GM19372 (cell line): ENCODE measurements at regions not wholly inside any gene's neighbourhood (a gene's known extent, or its start where the extent isn't known, plus 50 kb on each side); places are given as distances from the start of the nearest gene placed in this dataset.

ENCODE experiments used
- ATAC-seq: cut with Tn5 transposase; IDR thresholded peaks from one replicate; pipeline ENCODE4 v1.9.1; 2021; ENCODE audit warnings: mild to moderate bottlenecking, low read depth, moderate library complexity; ENCODE audit not compliant: unreplicated experiment

DNA sequence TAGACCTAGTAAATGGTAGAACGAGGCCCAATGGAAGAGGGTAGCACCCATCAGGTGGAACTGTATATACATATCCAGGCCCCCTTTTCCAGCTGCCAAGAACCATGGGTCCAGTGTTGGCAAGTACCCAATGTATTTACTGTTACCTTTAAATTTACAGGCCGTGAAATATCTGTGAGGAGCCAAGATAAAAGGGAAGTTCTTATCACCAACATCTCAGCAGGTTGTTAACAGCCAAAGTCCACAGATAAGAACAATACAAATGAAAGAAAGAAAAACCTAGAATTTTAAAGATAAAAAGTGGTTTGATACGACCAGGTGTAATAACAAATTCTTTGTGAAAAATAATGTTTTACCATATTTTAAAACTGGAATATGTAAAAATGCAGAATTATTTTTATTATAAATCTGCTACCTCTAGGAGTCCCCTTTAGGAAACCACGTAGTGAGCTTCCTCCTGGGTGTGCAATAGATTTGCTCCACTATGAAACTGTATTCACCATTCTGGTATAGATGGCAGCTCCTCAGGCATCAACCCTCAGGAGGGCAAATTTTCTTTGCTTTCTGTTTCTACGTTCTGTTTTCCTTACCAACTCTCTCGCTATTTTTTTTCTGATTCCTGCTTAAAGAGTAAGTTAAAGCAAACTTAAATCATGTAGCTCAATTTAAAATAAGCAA is 292.2 kb upstream of the SLC10A2 start:
- ATAC-seq = no peak

DNA sequence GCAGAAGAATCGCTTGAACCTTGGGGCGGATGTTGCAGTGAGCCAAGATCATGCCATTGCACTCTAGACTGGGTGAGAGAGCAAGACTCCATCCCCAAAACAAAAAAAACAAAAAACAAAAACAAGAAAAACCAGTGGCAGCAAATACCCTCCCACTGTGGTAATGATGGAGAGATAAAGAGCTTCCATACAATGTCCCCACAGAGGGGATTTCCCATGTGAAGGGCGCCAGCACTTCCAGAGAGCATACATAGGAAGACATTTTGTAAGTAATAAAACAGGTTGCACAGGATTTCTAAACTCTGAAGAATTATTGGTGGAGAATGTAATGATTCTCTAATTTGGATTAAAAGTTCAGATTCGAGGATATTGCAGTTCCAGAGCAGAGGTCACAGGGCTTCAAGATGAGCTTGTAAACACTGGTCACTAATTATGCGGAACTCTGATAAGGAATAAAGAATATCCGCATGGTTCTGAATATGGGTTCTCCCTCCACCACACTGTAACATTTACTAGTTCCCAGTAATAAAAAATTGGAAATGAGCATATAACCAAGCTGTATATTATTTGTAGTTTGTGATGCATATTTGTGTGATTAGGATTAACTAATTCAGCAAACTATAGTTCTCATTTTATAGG is 290.1 kb upstream of the SLC10A2 start:
- ATAC-seq = no peak

DNA sequence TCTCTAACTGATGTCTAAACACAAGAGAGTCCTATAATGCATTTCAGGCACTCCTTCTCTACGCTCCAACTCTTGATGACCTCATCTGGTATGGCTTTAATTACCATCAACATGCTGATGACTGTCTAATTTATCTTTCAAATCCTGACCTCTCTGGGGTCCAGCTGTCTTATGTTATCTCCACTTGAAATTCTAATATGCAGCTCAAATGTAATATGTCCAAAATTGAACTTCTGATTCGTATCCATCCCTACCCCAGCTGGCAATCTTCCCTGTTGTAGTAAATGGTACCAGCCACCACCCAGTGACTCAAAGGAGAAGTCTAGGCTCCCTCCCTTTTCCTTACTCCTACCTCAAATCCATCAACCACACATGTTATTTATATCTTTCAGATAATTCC is 288.0 kb upstream of the SLC10A2 start:
- ATAC-seq = no peak

DNA sequence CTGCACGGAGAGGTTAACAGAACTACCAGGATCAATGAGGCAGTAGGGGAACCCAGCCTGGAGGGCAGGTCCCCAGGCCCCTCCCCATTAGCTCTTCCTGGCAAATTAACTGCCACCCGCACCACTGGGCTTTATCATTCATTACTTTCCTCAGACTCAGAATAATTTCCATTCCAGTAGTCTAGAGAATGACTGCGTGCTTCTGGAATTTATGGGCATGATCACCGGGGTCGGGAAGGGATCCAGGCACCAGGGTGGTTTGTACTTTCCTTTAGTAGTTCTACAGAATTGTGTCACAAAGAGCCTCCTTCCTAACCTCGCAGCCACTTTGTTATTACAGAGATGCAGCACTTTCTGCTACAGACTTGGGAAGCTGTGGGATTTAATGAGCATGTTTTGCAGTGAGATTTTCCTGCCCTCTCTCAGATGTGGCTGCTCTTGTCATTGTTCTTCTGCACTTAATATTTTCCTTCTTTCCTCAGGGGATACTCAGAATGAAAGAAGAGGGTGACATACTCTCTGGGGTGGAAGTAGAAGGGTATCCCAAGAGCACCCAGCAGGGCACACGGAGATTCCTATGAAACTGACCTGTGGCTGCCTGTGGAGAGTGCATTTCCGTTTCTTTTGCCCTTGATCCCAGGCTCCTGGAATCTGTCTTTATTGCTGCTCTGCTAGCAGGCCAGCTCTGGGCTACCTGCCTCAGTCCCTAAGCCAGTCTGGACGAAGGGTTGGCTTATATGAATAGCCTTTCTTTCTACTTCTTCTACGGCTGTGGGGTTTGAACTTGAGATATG is 285.0 kb upstream of the SLC10A2 start:
- no peak for ATAC-seq

DNA sequence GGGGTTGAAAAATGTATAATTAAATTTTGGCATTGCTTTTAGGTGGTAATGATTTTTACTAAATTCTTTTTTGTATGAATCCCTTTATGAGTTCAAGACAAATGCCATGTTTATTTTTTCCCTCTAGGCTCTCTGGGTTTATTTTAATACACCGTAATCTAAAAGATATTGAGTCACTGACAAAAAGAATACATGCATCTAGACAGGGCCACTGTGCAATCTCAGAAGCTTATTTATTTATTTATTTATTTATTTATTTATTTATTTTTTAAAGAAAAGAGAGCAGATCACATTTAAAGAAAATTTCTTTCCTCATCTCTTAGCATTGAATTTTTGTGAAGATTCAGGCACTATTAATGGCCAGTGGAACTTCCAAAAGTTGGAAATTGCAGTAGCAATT is 283.9 kb upstream of the SLC10A2 start:
- ATAC-seq = no peak

DNA sequence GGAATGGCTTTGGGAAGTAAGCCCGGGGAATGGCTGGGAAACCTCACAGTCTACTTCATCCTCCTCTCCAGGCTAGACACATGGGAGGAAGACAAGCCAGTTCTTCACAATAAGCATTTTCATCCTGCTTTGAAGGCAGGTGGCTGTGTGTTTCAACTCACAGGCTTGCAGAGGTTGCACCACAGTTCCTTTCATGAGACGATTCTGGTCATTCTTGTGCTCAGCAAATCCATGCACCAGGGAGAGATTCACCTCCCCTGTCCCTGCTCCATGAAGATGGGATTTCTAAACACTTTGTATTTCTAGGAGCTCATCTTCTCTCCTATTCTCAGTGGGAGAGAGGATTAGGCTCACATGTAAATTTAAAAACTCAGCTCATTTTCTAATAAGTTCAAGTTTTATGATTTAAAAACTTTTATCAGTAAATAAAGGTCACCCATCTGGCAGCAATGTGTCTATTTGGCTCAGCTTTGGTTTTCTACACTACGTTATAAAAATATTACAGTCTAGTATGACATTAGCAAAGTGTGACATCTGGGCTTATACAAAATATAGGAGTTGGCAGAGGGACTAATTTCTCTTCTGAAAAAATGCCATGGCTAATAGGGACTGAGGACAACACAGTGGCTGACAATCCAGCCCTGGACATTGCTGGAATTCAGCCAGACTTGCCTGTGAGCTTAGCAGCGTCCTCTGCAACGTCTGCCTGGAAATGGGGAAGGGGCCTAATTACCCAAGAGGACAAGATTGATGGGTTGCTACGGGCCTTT is 283.2 kb upstream of the SLC10A2 start:
- no peak for ATAC-seq

DNA sequence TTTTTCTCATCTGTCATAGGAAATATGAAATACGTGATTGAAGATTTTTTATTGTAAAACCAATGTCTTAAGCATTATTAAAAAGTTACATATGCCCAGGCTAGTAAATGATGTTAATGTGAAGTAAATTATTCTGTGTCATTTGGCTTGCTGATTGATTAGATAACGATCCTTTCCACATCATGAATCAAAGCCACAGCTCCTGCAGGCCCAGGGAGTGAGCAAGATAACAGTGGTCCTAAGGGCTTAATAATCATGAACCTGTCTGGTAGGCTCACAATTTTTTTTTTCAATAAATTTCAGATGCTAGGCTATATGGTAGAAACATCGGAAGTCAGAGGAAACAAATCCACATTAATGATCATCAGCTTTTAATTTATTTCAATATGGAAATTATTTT is 269.0 kb upstream of the SLC10A2 start:
- ATAC-seq = no peak

DNA sequence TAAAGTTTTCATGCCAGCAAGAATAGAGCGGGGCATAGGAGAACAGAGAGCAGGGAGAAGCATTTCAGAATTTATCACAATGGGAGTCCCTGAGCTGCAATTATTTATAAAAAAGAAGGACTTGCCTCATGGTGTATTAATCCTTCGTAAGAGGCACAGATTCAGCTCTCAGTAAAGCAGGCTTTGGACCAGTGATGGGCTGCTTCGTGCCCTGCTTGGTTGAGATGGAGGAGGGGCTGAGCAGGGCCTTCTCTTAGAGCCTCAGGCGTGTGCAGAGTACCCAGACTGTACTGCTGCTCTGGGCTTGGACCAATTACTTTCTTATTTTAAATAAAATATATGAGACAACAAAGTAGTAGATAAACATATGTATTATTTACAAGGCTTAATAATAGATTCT is 265.7 kb upstream of the SLC10A2 start:
- ATAC-seq = no peak

DNA sequence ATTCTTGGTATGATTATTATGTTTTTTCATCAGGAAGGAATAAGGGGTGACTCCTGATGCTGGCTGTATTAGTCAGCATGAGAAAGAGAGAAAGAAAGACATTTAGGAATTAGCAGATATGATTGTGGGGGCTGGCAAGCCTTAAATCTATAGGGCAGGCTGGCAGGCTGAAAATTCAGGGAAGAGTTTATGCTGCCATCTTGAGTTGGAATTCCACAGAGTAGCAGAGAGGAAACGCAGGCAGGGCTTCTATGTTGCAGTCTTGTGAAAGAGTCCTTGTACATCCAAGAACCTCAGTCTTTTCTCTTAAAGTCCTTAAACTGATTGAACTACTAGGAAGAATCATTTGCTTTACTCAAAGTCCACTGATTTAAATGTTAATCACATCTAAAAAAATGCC is 262.7 kb upstream of the SLC10A2 start:
- ATAC-seq = no peak

DNA sequence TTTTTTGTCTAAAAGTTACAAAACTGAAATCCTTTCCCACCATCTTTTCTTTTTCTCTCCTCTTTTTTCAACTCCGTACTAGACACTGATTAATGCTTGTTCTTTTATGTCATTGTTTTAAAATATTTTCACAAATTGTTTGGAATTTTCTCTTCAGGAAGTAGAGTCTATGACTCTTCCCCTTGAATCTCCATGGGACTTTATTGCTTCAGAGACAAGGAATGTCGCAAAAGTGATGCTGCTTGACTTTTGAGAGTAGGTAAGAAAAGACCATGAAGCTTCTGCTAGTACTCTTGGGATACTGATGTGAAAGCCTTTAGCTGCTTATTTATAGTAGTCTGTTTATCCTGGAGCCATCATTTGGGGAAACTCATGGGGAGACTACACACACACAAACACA is 260.1 kb upstream of the SLC10A2 start:
- ATAC-seq = no peak

DNA sequence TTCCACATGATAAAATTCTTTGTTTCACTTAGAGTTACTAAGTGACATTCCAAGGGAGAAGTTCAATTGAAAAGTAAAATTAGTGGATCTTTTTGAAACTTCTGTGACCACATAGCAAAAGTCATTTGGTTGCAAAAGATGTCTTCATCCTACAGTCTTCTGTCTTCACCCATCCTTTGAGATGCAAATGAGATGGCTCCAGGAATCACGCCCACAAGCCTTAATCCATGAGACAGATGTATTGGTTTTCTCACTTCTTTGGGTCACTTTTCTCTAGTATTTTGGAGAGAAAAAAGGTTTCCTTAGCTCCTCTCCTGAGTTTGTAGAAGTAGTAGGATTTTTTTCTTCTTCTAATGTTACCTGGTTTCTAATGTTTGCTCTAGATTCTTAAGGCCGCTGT is 259.5 kb upstream of the SLC10A2 start:
- ATAC-seq = no peak

DNA sequence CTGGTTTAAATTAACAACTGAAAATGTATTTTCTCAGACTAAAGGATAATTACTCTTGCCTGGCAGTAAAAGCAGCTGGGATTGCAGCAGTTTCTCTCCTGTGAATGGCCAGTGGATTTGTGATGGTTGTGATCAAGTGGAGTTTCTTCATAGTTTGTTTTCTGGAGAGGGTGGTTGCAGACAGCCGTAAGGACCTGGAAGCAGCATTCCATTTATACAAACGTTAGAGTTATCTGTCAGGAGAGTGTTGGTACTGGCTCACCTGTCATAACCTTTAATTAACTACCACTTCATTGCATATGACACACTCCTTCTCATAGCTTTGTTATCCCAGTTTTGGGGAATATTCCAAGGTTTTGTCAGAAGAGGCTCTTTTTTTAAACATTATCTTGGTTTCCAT is 258.4 kb upstream of the SLC10A2 start:
- ATAC-seq = no peak

DNA sequence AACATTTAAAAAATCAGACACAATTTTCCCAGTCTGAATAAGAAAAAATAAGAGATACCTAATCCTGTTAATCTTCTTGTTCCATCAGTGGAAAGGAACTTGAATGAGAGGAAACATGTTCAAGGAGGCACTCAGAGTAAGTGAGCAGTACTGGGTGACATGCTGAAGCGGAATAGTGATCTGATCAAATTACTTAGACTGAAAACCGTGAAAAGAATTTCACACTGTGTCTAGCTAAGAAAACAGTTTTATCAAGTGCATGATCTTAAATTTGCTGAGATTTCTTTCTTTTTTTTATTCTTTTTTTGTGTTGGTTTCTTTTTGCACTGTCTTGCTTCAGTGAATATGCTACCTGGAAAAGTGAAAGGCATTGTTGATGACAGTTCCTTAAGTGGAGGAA is 249.5 kb upstream of the SLC10A2 start:
- ATAC-seq = no peak

DNA sequence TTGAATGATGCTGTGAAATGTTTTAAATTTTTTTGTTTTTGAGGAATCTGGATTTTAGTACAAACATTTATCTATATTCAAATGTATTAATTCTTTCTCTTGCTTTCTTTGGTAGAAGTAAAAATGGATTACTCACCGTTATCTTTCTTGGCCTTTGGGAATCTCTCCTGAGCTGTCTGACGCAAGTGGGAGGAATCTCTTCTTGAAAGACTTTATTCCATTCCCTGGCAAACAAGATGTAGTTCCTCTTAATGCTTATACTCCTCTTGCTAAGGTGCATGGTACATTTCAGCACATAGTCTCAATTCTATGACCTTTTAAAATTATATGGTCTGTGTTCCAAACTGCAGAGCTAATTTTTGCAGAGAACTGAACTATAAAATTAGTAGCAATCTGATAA is 246.2 kb upstream of the SLC10A2 start:
- ATAC-seq = no peak

DNA sequence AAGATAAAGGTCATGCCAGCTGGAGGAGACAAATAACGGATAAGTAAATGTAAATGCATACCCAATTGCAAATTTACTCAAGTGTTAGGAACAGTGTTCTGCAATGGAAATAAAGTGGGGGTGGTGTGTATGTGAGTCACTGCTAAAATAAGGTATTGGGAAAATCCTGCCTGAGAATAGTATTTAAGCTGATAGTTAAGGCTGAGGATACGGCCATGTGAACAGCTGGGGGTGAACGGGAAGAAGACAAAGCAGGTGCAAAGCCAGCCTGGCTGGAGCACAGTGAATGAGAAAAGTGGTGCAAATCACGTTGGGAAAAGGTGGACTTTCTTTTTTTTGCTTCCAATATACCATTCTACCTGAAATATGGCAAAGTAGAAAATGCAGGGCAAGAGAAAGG is 242.4 kb upstream of the SLC10A2 start:
- no peak for ATAC-seq

DNA sequence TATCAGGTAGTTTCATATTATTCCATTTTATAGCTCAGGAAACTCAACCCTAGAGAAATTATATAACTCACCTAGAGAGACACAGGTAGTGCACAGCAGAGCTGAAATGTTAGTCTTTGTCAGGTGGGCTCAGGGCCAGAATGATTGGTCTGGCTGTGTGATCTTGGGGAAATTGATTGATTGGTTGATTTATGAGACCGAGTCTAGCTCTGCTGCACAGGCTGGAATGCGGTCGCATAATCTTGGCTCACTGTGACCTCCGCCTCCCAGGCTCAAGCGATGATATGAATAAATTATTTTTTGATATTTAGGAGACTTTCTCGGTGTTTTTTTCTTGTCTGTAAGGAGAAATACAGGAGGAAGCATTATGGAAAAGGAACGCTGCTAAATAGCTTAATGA is 239.9 kb upstream of the SLC10A2 start:
- no peak for ATAC-seq

DNA sequence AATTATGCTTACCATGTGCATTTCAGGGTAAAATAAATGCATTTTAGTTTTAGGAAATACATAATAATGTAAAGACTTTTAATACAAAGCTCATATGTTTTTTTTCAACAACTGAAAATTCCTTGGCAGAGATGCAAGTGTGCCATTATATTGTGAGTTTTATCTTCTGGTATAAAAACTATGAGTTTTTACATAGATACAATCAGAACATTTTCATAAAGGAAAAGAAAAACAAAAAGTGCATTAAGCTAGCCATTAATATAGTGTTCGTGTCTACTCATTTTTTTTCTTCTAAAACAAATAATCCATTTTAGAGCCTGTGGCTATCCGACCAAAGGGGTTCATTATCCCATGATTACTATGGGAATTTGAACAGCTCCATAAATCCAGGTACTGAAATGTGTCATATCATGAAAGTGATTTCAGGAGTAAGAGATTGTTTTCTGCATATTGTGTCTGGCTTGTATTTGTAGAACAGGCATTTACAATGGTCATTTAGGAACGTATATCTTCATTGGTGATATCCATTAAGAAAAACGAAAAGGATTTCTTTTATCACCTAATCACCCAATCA is 236.9 kb upstream of the SLC10A2 start:
- no peak for ATAC-seq

DNA sequence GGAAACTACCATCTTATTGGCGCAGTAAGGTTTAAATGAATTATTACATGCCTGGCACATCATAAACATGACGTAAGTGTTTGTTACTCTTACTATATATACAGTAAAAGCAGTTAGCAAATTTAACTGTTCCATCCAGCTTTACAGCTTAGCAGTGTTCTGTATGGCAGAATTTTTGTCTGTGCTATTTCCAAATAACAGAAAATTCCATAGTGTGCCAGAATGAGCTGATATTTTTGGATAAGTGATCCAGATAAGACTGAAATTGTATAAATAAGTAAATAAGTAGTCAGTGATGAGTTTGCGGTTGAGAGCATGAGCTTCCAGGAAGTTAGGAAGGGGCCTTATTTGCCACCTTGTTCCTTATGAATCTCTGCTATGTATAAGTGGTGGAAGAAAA is 236.5 kb upstream of the SLC10A2 start:
- ATAC-seq = no peak

DNA sequence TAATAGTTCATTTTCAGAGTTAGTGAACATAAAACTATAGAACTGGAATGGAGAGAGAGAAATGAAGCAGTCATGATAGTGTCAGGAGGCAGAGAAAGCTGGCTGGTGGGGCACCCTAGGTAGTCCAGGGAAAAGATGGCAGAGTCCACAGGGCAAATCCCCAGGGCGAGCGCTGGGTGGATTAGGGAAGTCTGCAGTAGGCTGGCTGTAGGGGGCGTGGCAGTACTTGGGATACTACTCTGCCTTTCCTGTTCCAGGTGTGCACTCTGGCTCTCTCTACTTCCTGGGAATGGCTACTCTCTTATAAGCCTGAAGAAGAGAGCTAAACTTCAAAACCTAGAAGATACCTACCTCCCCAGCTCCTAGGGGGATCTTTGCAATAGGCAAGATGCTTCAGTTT is 232.9 kb upstream of the SLC10A2 start:
- ATAC-seq = no peak

DNA sequence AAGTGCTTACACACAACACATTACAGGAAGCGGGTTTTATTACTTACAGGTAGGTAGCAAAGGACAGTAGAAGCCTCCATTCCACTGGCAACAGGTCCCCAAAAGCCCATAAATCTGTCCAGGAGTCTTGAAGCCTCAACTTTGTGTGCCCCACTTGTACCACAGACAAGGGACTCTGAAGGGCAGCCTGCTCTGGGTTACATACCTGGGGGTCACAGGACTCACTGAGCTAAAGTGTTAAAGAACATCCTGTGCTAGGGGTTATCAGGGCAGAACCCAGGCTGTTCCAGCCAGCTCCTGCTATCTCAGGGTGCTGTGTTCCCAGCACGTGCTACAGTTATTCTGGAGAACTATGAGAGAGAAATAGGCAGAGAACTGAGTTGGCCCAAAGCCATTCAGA is 230.9 kb upstream of the SLC10A2 start:
- ATAC-seq = no peak
